Cerebellar cortex (tissue), 1 donor: ENCODE measurements at regions not wholly inside any gene's neighbourhood (a gene's known extent, or its start where the extent isn't known, plus 50 kb on each side); places are given as distances from the start of the nearest gene placed in this dataset.
"Not testable (repeated sequence)": the region's sequence is repeated elsewhere in the genome, so short reads cannot be mapped to it uniquely, and the experiment has no call there.

Experiments
- DNase-seq: peaks from one replicate; pipeline ENCODE4 v3.0.0-alpha.2; 2015; ENCODE audit warnings: low spot score

DNA sequence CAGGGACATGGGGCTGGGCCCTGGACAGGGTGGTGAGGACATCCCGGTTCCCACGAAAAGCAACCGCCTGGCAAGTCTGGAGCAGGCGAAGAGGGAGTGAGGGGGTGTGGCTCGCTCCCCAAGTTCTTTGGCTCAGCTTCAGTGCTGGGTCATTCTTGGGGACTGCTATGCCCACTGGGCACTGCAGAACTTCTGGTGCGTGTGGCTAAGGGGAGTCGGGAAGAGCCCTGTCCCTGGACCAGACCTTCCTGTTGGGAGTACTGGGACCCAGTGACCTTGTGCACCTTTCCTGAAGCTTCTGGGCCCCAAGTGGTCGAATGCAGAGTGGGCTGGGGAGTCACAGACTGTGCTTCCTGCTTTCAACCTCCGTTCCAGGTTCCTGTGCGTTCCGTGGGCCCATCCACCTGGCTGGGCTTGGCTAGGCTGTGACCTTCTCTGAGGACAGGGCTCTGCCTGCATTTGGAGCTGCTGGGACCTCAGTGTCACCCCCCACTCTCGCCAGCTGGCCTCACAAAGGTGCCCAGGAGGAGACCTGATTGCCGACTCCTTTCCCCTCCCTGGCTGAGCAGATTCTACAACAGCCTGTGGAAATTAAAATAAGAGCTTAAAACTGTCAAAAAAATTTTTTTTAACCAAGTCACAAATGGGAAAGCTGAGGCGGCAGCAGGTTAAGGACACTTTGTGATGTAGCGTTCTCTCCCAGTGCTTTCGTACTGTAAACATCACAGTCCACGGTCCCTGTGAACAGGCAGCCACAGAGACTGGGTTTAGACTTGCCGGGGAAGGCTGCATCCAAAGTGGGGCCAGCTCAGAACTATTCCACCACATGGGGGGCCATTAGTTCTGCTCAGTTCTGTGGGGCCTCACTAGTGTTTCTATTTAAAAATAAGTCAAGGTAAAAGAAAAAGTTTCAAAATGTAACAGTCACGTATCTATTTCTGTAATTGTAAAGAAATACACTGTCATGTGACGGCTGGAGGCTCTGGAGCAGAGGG is 63.8 kb upstream of the WNT7B start:
- DNase-seq: peak; percentile 88

DNA sequence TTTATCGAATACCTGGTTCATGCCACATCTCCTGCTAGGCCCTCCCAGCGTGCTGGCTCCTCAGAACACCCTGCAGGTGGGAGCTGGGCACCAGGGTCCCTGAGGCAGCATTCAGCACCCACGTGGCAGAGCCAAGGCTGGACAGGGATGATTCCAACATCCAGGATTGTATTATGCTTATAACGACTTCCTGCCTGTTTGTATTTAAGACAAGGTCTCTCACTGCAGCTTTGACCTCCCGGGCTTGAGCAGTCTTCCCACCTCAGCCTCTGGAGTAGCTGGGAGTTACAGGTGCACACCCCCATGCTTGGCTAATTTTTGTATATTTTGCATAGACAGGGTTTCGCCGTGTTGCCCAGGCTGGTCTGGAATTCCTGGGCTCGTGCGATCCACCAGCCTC is 64.7 kb upstream of the WNT7B start:
- DNase-seq: no peak

DNA sequence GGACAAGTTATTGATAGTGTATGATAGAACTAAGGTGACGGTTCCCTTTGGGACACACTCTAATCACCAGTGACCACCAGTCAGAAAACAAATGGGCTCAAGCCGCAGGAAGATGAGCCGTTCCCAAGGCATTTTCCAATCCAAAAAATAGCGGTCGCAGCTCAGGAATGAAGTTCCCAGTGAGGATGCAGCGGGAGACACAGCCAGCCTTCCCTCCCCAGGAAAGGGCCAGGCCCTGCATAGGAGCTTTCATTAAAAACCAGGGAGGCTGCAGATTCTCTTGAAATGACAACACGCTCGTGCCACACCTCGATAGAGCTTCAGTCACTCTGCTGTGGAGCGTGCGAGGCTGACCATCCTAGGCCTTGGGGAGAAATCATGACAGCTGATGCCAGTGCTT is 65.8 kb upstream of the WNT7B start:
- DNase-seq: peak; percentile 42

DNA sequence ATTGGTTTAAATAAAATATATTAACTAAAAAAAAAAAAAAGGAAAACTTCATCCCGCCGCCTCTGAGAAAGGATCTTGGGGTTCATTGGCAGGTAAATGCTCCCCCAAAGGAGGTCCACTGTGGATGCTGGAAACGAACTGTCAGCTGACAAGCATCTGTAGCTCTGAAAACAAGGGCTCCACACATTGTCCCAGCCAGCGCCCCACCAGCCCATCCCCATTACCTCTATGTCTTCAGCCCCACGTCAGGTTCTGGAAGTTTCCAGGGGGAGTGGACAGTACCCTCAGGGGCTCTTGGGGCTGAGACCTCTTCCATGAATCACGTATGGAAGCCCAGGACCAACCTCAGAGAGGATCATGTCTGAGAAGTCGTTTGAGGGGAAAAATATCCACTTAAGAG is 66.4 kb upstream of the WNT7B start:
- DNase-seq: no peak

DNA sequence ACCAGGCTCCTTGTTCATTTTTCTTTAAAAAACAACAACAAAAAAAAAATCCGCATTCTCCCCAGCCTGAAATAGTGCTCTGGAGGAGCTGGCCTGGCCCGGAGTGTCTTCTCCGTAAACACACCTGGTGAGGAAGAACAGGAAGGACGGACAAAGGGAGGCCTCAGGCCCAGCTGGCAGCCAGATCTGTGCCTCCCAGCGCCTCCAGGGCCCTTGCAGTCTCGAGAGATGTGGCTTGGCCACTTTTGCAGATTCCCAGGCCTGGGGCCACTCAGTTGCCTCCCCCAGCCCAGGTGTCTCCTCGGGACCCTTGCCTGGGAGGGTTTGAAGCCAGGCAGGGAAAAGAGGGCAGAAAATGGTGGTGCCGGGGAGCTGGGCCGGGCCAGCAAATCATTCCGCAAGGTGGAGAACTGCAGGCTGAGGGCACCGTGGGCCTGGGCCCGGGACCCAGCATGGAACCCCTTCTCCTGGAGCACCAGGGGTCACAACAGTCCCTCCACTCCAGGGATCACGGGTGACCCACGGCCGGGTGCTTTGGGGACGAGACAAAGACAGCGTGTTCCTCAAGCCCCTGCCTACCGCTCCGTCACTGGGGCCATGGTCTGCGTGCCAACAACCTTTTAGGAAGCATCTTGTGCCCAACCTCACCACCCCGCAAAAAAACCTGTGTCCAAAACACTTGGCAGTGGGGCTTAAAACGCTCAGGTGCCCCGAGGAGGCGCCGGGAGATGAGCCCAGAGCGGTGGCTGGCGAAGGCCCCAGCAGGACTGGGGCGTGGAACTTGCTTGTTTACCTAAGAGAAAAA is 67.1 kb upstream of the WNT7B start:
- peak; percentile 88 for DNase-seq

DNA sequence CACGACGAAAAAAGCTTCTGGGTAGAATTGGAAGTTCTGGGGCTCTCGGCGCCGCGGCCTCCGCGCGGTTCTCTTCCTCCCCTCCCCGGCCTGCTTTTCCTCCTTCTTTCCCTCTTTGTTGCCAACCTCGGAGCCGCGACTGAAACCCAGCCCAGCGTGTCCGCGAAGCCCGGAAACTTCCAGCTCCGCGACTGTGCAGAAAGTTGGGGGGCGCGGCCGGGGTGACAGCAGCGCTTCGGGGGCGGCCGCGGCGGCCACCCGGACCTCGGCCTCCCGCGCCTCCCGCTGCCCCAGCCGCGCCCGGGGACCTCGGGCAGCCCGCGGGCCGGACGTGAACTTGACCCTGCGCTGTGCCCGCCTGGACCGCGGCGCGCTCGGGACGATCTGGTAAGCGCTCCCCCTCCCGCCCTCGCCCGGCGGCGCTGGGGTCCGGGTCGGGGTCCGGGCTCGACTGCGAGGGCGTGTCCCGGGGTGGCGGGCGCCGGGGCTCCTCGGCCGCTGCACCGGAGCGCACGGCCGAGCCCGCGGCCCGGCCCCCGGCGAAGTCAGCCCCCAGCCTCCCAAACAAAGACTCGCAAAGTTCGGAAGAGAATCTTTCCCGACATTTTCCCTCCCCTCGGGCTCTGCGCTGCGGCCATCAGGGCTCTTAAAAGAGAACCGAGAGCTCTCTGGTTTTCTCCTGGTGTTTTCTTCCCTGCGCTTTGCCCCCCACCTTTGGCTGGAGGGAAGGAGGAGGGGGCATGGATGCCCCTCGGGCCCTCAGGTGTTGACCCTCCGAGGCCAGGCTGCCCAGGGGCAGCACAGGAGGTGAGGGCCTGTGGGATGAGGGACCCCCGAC is 67.9 kb upstream of the WNT7B start:
- DNase-seq: peak; percentile 15

DNA sequence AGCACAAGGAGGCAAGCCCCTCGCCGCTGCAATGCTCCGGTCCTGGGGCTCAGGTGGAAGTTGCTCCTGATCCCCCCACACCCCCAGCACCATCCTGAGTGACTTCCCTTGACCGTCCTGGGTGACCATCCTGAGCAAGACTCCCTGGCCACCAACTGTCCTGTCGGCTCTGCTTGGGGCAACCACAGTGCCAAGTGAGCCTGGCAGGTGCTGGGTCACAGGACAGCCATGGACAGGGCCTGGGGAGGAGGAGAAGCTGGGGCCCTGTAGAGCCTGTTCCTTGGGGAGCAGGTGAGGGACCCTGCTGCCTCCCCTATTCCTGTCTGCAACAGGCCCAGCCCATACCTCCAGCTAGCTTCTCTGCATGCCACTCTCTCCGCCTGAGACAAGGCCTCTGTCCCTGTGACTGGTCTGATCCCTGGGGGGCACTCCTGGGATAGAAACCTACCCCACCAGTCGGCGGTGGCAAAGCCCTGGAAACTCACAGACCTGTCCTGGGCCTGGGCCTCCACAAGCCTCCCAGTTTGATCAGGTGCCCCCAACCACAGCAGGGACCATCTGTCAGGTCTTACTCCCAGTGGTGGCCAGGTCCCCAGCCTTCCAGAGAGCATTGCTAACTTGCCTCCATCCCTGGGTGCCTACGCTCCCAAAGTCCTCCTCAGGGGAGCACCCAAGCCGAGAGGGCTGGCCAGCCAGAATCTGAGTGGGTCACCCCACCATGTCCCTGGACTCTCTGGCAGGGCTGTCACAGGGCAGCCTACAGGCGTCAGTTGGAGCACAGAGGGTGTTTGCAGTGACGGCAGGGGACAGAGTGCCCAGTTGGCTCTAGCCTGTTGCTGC is 68.7 kb upstream of the WNT7B start:
- peak; percentile 90 for DNase-seq

DNA sequence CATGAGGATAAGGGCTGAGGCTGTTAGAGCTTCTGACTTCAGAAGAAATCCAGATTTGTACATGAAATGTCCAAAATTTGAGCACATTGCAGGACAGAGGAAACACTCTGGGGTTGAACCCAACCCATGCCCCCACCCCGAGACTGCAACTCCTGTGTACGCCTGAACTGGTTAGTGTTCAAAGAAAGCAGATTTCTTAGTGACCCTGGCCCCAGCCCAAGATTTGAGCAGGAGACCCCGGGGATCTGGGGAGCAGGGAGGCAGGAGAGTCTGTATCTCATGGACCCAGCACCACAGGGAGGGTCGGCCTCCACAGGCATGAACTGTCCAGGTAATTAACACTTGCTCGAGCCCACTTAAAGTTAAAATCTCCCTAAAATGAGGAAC is 69.3 kb upstream of the WNT7B start:
- DNase-seq: no peak

DNA sequence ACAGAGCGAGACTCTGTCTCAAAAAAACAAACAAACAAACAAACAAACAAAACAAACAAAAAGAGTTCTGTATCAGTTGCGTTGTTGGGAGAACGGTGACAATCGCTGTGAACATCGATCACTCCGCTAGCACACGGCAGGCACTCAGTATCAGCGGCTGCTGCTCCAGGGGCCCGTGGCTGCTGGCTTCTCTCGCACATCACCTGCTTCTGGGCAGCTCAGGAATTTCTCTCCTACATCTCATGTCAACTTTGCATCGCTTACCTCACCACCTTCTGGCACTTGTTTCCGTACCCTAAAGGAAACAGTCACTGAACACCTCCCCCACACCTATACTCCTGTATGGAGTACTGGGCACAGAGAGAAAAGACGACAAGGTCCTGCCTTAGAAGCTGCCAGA is 70.3 kb upstream of the WNT7B start:
- DNase-seq: no peak

DNA sequence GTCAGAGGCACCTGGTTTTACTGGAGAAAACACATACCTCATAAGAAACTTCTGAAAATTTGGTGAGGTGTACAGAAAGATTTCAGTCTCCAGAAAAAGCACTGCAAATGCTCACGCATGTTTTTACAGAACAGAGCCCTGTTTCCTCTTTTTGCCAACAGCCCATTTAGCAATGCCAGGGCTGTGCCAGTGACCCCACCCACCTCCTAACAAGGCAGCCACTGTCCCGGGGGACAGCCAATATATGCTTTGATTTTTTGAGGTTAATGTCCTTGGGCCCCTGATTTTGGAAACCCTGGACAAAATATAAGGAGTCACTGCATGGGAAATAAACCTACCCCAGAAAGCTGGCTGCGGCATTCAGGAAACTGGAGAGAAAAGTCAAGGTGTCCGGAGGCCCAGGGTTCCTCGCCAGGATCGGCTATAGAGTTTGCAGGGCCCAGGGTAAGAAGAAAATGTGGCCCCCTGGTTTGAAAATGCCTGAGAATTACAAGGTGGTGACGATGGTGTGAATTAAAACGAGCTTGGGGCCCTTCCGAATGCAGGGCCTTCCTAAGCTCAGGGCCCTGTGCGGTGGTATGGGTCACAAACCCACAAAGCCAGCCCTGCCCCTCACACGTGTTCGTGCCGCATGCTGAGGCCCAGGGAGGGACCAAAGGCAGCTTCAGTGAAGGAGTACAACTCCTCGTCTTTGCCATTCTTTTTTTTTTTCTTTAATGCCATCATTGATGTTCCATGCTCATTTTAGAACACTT is 71.1 kb upstream of the WNT7B start:
- peak; percentile 53 for DNase-seq

DNA sequence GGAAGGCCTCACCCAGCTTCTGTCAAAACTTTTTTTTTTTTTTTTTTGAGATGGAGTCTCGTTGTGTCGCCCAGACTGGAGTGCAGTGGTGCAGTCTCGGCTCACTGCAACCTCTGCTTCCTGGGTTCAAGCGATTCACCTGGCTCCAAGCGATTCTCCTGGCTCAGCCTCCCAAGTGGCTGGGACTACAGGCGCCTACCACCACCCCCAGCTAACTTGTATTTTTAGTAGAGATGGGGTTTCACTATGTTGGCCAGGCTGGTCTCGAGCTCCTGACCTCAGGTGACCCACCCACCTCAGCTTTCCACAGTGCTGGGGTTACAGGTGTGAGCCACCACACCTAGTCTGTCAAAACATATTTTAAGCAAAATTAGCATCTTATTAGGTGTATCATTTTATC is 71.7 kb upstream of the WNT7B start:
- DNase-seq: not testable (repeated sequence)

DNA sequence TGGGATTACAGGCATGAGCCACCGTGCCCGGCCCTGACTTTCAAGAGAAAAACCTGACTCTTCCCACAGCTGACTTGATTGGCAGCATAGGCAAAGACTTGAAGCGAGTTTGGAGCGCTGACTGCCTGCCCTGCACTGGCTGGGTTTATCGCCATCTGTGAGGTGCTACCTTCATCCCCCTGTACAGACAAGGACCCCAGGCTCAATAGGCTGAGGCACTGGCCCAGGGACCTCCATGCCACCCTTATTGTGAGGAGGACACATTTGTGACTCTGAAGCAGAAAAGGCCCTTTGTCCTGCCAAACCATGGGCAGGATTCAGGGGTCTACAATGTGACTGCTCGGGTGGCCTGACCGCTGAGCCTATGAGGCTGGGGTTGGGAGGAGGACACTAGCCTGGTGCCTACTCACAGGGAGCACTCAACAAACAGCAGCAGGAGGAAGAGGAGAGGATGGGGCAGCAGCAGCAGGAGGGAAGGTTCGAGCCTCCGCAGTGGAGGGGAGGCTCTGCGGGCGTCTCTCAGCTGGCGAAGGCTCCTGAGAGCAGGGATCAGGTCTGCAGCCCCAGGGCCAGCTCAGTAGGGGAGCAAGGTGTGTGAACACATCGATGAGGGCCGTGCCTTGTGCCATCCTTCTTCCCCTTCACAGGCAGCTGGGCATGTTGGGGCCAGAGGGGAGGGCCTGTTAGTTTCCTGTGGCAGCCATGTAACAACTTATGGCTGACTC is 72.9 kb upstream of the WNT7B start:
- peak; percentile 9 for DNase-seq

DNA sequence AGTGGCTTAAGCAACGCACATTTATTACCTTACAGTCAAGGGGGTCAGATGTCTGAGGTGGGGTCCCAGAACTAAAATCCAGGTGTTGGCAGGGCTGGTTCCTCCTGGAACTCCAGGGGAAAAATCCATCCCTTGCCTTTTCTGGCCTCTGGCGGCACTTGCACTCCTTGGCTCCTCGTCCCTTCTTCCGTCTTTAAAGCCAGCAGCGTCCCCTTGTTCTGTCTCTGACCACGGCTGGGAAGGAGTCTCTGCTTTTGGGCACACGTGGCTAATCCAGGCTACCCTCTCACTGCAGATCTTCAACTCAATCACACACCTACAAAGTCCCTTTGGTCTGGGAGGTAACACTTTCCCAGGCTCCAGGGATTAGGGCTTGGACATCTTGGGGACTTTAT is 73.5 kb upstream of the WNT7B start:
- DNase-seq: peak; percentile 7

DNA sequence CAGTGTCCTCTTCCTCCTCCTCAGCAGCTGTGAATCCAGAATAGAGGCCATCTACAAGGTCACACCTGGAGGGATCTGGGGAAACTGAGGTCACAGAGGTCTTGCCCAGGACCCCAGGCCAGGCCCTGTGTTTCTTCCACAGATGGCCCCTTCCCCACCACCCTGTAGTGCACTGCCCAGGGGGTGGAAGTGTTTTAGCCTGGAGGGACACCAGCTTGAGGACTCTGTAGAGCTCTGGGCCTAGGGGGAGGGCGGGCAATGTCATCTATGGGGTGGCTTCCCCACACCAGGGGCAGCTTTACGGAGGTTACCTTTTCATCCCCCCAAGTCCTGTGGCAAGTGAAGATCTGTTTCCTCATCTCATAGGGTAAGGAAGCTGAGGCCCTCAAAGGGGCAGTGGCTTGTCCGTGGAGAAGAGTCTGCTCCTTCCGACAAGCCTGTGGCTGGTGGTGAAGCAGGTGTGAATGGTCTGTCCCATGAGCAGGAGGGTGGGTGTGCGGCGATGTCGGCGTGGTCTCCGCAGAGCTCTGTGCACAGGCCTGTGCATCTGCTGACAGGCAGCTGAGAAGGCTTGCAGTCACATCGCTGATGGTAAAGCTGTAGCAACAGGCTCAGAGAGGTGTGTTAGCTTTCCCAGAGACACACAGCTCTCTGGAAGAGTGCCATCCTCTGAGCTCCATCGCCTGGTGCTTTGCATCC is 74.1 kb upstream of the WNT7B start:
- DNase-seq: peak; percentile 5

DNA sequence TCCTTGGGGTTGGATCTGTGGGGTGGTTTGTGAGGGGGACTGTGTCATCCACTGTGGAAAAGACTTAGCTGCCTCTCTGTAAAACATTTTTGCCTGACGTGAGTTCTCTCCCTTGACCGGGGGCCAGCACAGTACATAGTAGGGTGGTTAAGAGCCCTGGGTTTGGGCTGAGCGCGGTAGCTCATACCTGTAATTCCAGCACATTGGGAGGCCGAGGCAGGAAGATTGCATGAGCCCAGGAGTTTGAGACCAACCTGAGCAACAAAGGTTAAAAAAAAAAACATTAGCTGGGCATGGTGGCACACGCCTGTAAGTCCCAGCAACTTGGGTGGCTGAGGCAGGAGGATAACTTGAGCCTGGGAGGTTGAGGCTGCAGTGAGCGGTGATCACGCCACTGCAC is 74.7 kb upstream of the WNT7B start:
- DNase-seq: no peak

DNA sequence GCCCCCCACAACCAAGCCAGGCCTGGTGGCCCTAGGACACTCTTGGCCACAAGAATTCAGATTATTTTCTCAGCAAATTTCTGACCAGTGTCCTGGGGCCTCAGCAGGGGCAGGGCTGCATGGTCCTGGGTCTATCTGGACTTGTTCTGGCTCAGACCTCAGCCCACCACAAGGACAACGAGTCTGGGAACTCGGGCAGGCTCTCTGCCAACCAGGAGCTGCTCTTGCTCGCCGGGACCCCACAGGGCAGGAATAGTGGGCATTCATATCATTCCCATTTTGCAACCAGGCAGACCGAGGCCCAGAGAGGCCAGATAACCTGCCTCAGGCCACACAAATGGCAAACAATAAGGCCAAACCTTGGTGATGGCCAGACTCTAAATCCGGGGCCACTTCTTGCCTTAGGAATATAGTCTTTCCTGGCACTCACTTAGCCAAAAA is 75.4 kb upstream of the WNT7B start:
- DNase-seq: peak; percentile 22

DNA sequence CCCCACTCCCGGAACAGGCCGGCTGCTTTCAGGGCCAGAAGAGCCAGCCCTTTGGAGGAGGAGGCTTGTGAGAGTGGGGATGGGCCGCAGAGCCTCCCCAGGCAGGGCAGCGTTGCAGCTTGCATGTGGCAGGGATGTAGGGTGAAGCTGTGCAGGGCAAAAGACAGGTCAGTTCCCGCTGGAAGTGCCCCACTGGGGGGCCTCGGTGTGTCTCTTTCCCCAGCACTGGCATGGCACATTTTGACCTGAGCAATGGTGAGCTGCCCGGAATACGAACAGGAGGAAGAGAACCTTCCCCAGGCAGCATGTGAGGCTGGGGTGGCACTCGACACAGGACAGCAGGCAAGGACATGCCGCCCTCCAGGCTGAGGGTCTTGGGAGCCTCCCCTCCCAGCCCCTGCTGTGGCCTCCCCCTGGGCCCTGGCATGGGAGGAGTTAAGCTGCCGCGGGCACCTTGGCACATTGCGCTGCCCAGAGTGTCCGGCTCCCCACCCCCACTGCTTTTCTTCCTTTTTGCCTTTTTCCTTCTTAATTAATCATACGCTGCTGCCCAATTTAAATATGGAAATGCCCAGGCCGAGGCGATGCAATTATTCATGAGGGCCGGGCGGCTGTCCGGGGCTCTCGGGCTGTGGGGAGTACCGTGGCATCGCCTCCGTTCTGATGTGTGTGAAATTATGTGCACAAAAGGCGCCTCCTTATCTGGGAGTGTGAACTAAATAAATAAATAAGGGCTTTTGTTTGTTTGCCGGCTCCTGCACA is 76.0 kb upstream of the WNT7B start:
- peak; percentile 55 for DNase-seq

DNA sequence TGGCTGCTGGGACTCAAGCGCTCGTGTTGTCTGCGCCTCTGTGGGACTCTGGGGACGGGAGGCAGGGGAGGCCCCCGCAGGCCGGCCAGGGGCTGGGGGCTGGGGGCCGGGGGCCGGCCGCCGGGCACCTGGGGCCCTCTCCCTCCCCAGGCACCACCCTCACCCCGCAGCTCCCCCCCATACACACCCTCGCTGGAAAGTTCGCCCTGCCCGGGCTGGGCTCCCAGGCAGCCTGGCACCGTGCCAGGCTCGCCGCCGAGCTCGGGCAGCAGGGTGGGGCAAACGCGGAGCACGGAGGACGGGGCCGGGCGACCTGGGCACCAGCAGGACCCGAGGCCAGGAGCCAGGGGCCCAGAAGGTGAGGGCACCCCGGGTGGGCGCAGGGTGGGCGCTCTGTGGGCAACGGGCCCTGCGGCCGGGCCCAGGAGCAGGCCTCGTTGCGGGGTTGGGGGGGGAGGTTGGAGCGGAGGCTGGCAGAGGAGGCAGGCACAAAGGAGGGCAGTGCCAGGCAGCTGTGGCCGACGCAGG is 76.7 kb upstream of the WNT7B start:
- peak; percentile 45 for DNase-seq
